Liver (tissue), 8 donors: ENCODE measurements at regions not wholly inside any gene's neighbourhood (a gene's known extent, or its start where the extent isn't known, plus 50 kb on each side); places are given as distances from the start of the nearest gene placed in this dataset.

Experiments
- DNase-seq: peaks from one replicate; pipeline ENCODE4 v3.0.0-alpha.2; 2017; ENCODE audit warnings: low spot score
- H3K27ac ChIP-seq, 2 donors: one replicate each; pipeline ENCODE4 v1.7.0; 2013; ENCODE audit warnings: inconsistent platforms in 2 of 2, low read length in 2 of 2, control low read depth in 1 of 2, low read depth in 1 of 2, mild to moderate bottlenecking in 1 of 2
- H3K27me3 ChIP-seq, 4 donors: one replicate each; pipeline versions ENCODE4 v1.6.1 to v1.7.0; 2013; ENCODE audit warnings: low read length in 3 of 4, inconsistent platforms in 1 of 4, mild to moderate bottlenecking in 1 of 4, moderate library complexity in 1 of 4; ENCODE audit not compliant: control insufficient read depth in 4 of 4, insufficient read depth in 4 of 4
- H3K36me3 ChIP-seq, 4 donors: one replicate each; pipeline versions ENCODE4 v1.6.1 to v1.7.0; 2013; ENCODE audit warnings: low read length in 3 of 4, mild to moderate bottlenecking in 3 of 4, low read depth in 1 of 4, moderate library complexity in 1 of 4; ENCODE audit not compliant: control insufficient read depth in 4 of 4, insufficient read depth in 3 of 4
- H3K4me1 ChIP-seq, 4 donors: one replicate each; pipeline versions ENCODE4 v1.6.1 to v1.7.0; 2013; ENCODE audit warnings: low read length in 3 of 4, mild to moderate bottlenecking in 3 of 4, moderate library complexity in 1 of 4; ENCODE audit not compliant: control insufficient read depth in 4 of 4, insufficient read depth in 4 of 4
- H3K4me3 ChIP-seq, 3 donors: one replicate each; pipeline versions ENCODE4 v1.6.1 to v1.7.0; 2013; ENCODE audit warnings: low read length in 3 of 3, control low read depth in 1 of 3, low read depth in 1 of 3, mild to moderate bottlenecking in 1 of 3
- H3K9ac ChIP-seq, 2 donors: one replicate each; pipeline ENCODE4 v1.7.0; 2013; ENCODE audit warnings: low read length in 2 of 2, mild to moderate bottlenecking in 2 of 2, moderate library complexity in 2 of 2, control low read depth in 1 of 2, low read depth in 1 of 2
- H3K9me3 ChIP-seq, 4 donors: one replicate each; pipeline versions ENCODE4 v1.6.1 to v1.7.0; 2013; ENCODE audit warnings: low read length in 3 of 4; ENCODE audit not compliant: control insufficient read depth in 4 of 4
- ATF3 ChIP-seq: IDR thresholded peaks from 2 replicates; pipeline ENCODE4 v1.6.1; 2016; ENCODE audit warnings: antibody characterized with exemption
- CTCF ChIP-seq: fragments of 150-350 bp; IDR thresholded peaks from 2 replicates; pipeline ENCODE4 v1.5.1; 2017; ENCODE audit warnings: improper control_type of control experiment, low read depth, low read length; ENCODE audit not compliant: missing input control
- EGR1 ChIP-seq, 2 donors: IDR thresholded peaks; 2 replicates each; pipeline ENCODE4 v1.6.1; 2016 to 2018; ENCODE audit warnings: antibody characterized with exemption in 2 of 2, low read depth in 2 of 2
- FOXA1 ChIP-seq: IDR thresholded peaks from 2 replicates; pipeline ENCODE4 v1.6.1; 2016; ENCODE audit warnings: antibody characterized with exemption
- FOXA2 ChIP-seq: IDR thresholded peaks from 2 replicates; pipeline ENCODE4 v1.6.1; 2016; ENCODE audit warnings: antibody characterized with exemption
- GABPA ChIP-seq, 2 donors: IDR thresholded peaks in 1 of 2; conservative IDR thresholded peaks in 1 of 2; 2 replicates each; pipeline ENCODE4 v1.6.1; 2016; ENCODE audit warnings: antibody characterized with exemption in 2 of 2, mild to moderate bottlenecking in 1 of 2, moderate library complexity in 1 of 2
- HNF4A ChIP-seq, 2 donors: conservative IDR thresholded peaks; 2 replicates each; pipeline ENCODE4 v1.6.1; 2016; ENCODE audit warnings: antibody characterized with exemption in 2 of 2, mild to moderate bottlenecking in 2 of 2
- HNF4G ChIP-seq: IDR thresholded peaks from 2 replicates; pipeline ENCODE4 v1.6.1; 2016; ENCODE audit warnings: antibody characterized with exemption
- MAX ChIP-seq: IDR thresholded peaks from 2 replicates; pipeline ENCODE4 v1.6.1; 2016; ENCODE audit warnings: antibody characterized with exemption
- NR2F2 ChIP-seq: IDR thresholded peaks from 2 replicates; pipeline ENCODE4 v1.6.1; 2016; ENCODE audit warnings: antibody characterized with exemption
- RAD21 ChIP-seq, 2 donors: IDR thresholded peaks; 2 replicates each; pipeline ENCODE4 v1.6.1; 2016; ENCODE audit warnings: antibody characterized with exemption in 2 of 2, mild to moderate bottlenecking in 2 of 2
- REST ChIP-seq: IDR thresholded peaks from 2 replicates; pipeline ENCODE4 v1.6.1; 2016; ENCODE audit warnings: antibody characterized with exemption, mild to moderate bottlenecking
- RXRA ChIP-seq, 2 donors: IDR thresholded peaks; 2 replicates each; pipeline ENCODE4 v1.6.1; 2017 to 2018; ENCODE audit warnings: antibody characterized with exemption in 2 of 2, mild to moderate bottlenecking in 1 of 2
- SP1 ChIP-seq: IDR thresholded peaks from 2 replicates; pipeline ENCODE4 v1.6.1; 2018; ENCODE audit warnings: antibody characterized with exemption, mild to moderate bottlenecking
- TAF1 ChIP-seq: conservative IDR thresholded peaks from 2 replicates; pipeline ENCODE4 v1.6.1; 2016; ENCODE audit warnings: antibody characterized with exemption, mild to moderate bottlenecking
- YY1 ChIP-seq: IDR thresholded peaks from 2 replicates; pipeline ENCODE4 v1.6.1; 2016; ENCODE audit warnings: antibody characterized with exemption, mild to moderate bottlenecking
- ZBTB33 ChIP-seq: IDR thresholded peaks from 2 replicates; pipeline ENCODE4 v1.6.1; 2016; ENCODE audit warnings: antibody characterized with exemption
- WGBS: extraction: QIAGEN DNeasy Blood & Tissue Kit; methylation state at CpG from one replicate; pipeline ENCODE4 v1.1.7; 2013; 5-methylcytosine and 5-hydroxymethylcytosine counted together
- donor health status: healthy.
- donor health status: healthy.
- donor health status: healthy.
- donor health status: healthy.
- donor health status: healthy.

GRCh38 chr4:58646126-58646525 lies 1535.9 kb upstream of the IGFBP7 start:
- Histone ChIP-seq H3K9me3 (no peaks in the 10 kb centered on the region), H3K27ac (no peak overlapping the region), H3K4me1 (no peaks in the 10 kb centered on the region), H3K36me3 (no peaks in the 10 kb centered on the region), H3K9ac (no peak overlapping the region), H3K4me3 (no peak overlapping the region), H3K27me3 (no peaks in the 10 kb centered on the region)
- 67% methylated on average over 3 of the region's 3 CpGs for WGBS
- DNase-seq: no peak
- no peak for TF ChIP-seq REST
- TF ChIP-seq YY1: no peak

GRCh38 chr4:58644549-58644948 lies 1534.4 kb upstream of the IGFBP7 start:
- 61% methylated on average over 3 of the region's 3 CpGs for WGBS
- H3K27me3 ChIP-seq: no peaks in the 10 kb centered on the region
- H3K4me3 ChIP-seq: no peak overlapping the region
- DNase-seq: no peak
- H3K9ac ChIP-seq: no peak overlapping the region
- H3K4me1 ChIP-seq: no peaks in the 10 kb centered on the region
- no peaks in the 10 kb centered on the region for H3K36me3 ChIP-seq
- TF ChIP-seq ZBTB33 (no peak), GABPA (IDR thresholded peaks at IDR 0.05 in 1 of 2, conservative IDR thresholded peaks at IDR 0.05 in 1 of 2) (no peak), MAX (no peak), ATF3 (no peak), YY1 (no peak), EGR1 (IDR thresholded peaks at IDR 0.05; ENCODE audit: low read depth in 2 of 2) (no peak), HNF4A (conservative IDR thresholded peaks at IDR 0.05) (no peak), RAD21 (IDR thresholded peaks at IDR 0.05) (no peak), CTCF (no peak), NR2F2 (no peak), FOXA2 (no peak), TAF1 (no peak), REST (no peak), SP1 (no peak), RXRA (IDR thresholded peaks at IDR 0.05) (no peak), HNF4G (no peak), FOXA1 (no peak)
- no peak overlapping the region for H3K27ac ChIP-seq
- no peaks in the 10 kb centered on the region for H3K9me3 ChIP-seq
